ENCODE measurements at regions not wholly inside any gene's neighbourhood (a gene's known extent, or its start where the extent isn't known, plus 50 kb on each side); places are given as distances from the start of the nearest gene placed in this dataset.

DNA sequence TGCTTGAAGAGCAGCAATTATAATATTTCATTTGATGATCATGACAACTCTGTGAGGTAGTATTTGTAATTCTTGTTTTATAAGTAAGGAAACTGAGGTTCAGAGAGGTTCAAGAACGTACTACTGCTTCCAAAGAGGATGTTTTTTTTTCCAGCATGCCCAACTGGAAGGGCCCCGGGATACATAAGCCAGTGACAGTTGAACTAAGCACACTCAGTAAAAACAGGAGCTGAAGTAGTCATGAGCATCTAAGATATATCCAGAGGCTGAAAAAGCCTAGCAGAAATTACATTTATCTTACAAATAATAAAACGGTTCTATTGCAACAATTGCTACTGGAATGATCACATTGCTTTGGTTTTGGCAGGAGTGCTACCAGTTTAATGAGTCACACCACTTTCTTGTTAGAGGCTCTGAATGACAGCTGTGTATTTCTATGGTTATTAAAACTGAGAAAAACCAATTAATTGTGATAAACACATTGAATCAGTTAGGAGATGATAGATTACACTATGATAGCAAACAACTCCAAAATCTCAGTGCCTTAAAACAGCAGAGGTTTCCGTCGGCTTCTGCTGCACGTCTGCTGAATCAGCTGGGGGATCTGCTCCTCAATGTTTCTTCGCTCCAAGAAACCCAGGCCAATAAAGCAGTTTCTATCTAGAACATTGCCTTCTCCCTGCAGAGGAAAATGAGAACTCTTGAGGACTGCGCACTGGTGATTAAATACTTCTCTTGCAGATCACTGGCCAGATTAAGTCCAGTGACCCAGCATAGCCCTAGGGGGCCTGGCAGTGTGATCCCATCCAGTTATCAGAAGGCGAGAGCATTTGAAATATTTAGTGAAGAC lies 522.7 kb downstream of the PLPP3 start:
- DNase-seq (ENCODE audit: low read depth in 1 of 2, low spot score in 1 of 2) = no peak

DNA sequence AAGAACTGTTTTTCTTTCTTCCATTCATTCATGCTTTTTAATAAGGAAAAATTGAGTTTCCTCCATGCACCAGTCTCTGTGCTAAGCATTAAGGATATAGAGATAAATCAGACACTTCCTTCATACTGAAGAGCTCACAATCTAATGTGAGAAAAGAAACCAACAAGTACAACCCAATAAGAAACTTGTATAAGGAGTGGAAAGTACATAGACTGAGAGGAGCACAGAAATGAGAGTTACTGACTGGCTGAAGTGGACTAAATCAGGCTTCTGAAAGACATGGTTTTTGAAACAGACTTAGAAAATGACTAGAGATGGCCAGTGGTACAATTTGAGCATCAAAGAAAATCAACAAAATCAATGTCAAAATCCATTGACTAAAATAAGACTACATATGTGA lies 524.4 kb downstream of the PLPP3 start:
- no peak for DNase-seq (ENCODE audit: low read depth in 1 of 2, low spot score in 1 of 2)

DNA sequence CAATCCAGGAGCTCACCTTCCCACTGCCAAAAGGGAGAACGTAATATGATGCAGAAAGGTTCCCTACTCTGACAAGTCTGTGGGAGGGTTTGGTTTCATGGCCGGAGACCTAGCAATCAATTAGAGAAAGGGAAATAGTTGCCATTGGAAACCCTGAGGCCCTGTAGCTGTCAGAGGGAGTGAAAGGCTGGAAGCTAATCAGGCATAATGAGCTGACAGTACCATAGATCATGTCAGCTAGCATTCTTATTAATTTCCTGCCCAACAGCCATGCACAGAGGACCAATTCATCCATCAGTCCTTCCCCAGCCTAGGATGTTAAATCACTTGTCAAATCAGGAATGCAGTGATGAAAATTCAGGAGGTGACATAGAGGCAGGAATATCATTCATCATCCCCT lies 527.3 kb downstream of the PLPP3 start:
- DNase-seq (ENCODE audit: low read depth in 1 of 2, low spot score in 1 of 2) = no peak

DNA sequence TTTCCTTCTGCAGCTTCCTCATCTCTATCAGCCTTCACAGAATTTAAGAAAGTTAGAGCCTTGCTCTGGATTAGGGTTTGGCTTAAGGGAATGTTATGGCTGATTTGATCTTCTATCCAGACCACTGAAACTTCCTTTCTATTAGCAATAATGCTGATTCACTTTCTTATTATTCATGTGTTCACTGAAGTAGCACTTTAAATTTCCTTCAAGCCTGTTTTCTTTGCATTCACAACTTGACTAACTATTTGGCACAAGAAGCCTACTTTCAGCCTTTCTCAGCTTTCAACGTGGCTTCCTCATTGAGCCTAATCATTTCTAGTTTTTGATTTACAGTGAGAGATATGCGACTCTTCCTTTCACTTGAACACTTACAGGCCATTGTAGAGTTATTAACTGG lies 528.5 kb downstream of the PLPP3 start:
- no peak for DNase-seq (ENCODE audit: low read depth in 1 of 2, low spot score in 1 of 2)

DNA sequence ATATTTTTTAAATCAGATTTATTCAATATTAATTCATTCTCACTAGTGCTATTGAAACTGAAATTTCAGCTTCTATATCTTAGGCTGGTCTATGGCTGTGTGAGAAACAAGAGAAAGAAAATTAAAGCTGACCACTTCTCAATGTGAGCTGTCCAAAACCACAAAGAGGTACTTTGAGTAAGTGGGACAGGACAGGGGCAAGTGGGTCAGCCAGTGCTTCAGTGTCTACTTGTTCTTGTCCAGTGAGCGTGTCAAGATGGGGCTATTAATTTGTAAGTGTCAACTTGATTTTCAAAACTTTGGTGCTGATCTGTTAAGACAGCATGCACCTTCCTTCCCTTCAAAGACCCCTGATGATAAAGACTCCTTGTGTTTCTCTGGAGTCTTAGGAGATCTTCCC lies 533.9 kb downstream of the PLPP3 start:
- DNase-seq (ENCODE audit: low read depth in 1 of 2, low spot score in 1 of 2) = no peak

DNA sequence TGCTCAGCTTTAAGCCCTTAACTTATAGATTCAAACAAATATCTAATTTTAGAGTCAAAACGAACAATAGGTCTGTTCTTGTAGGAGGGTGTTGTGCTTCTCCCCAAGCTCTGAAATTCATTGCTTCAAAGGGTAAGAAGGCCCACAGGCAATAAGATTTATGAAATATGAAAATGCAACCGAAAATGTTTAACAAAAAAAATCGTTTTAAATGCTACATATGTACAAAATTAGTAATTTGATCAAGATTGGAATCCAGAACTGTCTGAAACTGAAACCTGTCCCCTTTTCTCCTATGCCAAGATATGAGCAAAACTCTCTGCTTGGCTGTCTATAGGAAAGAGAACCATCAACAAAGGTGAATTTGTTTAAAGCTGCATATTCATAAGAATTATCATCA lies 534.3 kb downstream of the PLPP3 start:
- DNase-seq (ENCODE audit: low read depth in 1 of 2, low spot score in 1 of 2) = no peak

DNA sequence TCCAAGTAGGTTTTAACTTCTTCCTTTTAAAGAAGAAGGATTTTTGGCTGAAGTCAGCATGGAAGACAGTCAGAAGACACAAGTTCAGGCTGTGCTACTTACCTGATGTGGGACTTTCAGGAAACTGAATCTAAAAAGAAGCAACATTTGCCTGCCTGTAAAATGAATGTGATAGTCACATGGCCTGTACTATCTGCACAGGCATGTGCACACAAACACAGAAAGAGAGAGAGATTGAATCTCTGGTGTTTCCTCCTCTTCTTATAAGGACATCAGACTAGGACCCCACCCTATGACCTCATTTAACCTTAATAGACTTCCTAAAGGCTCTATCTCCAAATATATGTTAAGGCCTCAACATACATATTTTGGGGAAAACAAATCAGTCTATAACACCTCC lies 542.9 kb downstream of the PLPP3 start:
- DNase-seq (ENCODE audit: low read depth in 1 of 2, low spot score in 1 of 2) = no peak

DNA sequence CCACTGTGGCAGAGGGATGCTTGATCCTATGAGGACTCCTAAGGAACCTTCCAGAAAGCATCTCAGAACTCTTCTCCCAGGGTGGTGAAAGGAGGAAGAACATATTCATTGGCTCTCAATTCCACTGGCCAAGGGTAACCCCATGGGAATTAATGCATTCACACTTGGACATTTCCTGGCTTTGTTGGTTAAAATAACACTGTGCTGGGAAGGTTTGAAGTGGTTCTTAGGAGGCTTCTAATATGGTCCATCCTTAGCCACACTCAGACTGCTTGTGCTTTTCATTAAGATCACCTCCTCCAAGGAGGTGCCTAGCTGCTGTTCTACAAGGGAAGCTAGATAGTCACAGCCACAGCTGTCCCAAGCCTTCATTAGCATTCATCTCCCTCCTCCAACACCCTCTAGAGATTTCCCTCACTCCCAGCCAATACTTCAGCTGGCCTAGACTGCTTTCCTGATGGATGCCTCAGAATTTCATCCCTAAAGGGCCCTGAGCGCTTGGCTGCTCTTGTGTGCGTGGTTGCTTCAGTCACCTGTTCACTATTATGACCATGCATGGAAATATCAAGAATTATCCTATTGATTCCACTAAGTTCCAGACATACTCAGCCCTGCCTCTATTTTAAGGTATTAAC lies 544.4 kb downstream of the PLPP3 start:
- no peak for DNase-seq (ENCODE audit: low read depth in 1 of 2, low spot score in 1 of 2)

DNA sequence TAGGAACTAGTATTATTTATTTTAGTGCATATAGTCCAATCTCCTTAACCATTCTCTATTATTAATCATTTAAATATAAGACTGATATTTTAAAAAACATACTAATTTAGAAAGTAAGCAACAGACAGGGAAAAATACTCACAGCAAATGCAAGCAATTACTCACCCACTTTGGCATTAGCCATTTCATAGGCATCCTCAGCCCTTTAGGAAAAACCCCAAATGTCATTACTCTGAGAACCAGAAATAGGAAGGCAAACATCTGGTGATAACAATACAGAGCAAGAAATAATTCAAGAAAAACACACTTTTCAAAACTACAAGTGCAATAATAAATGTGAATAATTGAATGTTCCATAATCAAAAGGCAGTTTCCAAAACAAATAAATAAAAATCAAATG lies 545.1 kb downstream of the PLPP3 start:
- no peak for DNase-seq (ENCODE audit: low read depth in 1 of 2, low spot score in 1 of 2)

DNA sequence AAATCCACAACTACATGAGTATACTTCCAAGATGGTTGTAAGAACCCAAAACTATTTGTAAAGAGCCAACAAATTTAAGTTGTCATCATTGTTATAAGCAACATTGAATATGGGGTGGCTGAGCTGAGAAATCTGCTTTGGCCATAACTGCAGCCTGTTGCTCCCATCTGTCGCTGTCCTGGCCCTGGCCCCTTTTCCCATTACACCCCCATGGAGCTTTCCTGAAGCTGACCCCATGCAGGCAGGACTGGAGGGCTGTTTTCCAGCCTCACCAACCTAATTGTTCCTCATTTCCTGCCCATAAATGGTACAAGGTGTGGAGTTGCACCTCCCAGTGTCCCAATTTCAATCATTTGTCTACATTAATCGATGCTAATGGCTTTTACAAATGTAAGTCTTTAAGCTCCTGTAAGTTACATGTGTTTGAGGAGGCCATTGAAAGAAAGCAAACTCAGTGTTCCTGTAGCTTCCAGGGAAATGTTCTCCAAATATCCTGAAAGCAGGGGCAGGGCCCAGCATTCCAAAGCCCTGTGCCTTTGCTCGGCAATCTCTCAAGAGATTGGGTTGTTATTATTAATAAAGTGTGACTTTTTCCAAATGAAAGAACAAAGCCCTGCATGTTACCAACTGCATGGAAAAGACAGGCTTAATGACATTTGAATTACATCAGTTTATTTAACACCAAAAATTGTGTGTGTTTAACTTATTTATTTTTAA lies 545.9 kb downstream of the PLPP3 start:
- no peak for DNase-seq (ENCODE audit: low read depth in 1 of 2, low spot score in 1 of 2)

DNA sequence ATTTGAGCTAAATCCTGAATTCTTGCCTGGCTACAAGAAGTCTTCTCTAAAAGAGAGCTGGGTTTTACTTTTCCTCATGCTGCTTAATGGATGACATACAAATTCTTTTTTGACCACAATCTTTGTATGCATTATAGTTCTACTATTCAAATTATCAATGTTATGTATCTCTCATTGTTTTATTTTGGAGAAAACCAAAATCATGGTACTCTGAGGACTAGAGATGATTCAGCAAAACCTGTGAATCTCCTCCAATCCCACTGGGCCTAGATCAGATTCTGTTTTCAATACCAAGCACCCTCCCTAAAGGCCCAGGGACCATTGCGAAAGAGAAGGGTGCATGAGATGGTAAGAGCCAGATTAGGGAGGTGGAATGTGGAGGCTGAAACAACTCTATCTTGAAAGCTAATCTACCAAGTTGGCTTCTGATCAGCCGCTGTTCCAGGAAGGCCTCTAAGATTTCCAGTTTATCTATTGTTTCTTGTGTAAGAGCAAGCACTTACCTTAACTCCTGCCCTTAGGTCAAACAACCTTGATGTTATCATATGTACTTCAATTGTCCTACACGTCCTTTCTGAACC lies 547.2 kb downstream of the PLPP3 start:
- DNase-seq (ENCODE audit: low read depth in 1 of 2, low spot score in 1 of 2) = no peak

DNA sequence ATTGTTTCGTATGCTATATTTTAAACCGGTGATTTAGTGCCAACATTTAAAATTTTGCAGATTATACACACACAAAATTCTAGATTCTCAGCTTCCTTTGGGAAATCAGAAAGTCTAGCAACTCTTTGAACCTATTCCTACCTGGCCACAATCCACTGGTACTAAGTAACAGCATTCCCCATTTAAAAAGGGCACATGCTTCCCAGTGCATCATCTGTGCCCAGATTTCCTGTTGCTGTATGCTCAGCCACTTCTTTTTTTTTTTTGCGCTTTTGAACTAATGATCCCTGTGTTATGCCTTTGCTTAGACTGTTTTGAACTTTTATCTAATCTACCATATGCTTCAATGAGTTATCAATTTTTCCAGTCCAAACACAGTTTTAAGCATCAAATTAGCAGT lies 548.4 kb downstream of the PLPP3 start:
- no peak for DNase-seq (ENCODE audit: low read depth in 1 of 2, low spot score in 1 of 2)

DNA sequence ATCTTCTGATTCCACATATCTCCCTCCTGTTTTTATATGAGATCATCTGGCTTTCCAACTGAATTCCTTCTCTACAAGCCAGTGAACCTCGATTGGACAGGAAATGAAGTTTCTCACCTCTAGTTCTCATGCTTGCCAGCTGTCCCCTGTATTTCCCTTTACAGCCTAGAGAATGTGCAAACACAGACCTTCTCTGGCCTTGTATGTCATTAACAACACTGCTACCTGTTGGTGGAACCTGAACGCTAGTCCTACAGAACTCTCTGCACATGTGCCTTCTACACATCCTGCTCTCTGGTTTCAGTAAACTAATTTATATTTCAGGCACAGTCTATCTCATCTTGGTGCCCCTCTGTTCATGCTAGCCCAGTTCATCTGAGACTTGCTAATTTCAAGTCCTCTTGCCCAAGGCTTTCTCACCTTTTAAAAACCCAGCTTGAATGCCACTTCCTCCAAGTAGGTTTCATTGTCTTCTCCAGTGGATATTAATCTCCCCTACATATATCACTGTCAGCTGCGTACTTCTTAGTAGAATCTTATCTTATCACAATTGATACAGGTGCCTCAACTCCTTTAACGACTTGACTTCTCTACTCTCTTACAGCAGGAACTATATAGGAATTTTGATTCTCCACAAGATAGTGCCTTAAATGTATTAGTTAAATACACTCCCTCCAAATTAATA lies 549.9 kb downstream of the PLPP3 start:
- no peak for DNase-seq (ENCODE audit: low read depth in 1 of 2, low spot score in 1 of 2)

DNA sequence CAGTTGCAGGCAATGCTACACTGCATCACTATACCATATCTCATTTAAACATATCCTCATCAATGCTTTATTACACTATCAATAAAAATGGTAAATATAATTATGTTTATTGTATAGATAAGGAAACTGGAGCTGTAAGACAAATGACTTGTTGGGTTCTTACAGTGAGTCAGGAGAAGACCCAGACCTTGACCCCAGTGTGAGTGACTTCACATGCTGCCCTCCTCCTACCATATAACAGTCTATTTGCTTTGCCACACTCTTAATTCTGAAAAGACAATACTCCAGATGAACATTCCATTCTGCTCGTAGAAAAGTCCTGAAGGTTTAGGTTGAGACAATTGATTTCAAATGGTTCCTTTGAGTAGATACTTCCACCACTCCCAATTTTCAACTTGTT lies 550.5 kb downstream of the PLPP3 start:
- DNase-seq (ENCODE audit: low read depth in 1 of 2, low spot score in 1 of 2) = no peak

DNA sequence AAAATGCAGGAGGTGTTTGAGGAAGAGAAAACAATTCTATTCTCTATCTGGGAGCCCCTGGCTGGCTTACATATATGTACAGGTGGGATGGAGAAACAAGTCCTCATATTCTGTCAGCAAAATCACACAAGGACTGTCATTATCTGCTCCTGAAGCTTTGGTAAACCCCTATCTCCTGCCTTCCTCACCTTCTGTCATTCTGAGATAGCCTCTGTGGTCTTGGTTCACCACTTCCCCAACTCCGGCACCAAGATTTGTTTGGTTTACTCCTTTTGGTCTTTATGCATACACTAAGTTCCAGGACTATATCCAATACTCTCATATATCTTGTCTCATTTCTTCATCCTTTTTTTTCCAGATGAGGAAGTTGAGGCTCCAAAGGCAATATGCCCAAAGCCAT lies 551.1 kb downstream of the PLPP3 start:
- DNase-seq (ENCODE audit: low read depth in 1 of 2, low spot score in 1 of 2) = no peak

DNA sequence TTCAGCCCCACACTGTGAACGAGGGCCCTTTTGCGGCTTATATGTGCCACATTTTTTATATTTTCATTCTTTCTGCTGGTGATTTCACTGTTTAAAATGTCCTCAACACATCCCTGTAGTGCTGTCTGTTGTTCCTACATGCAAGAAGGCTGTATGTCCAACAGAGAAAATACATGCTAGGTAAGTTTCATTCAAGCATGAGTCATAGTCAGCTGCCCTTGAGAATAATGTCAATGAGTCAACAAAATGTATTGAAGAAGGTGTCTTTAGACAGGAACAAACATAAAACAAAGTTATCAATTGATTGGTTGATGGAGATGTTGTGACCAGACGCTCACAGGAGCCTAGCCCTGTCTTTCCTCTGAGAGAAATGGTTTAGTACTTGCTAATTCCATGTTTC lies 553.4 kb downstream of the PLPP3 start:
- no peak for DNase-seq (ENCODE audit: low read depth in 1 of 2, low spot score in 1 of 2)

DNA sequence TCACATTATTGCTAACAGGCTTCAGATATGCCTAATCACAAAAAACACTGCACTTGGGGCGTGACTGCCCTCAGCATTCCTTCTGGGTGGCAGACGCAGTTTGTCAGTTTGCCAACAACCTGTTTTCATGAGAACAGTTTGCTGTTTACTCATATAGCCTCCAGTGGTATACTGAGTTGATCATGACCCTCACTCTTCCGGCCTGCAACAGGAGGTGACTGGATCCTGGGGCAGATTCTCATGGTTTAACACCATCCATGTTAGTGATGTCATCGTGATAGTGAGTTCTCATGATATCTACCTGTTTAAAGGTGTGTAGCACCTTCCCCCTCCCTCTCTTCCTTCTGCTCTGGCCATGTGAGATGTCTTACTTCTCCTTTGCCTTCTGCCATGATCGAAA lies 555.2 kb downstream of the PLPP3 start:
- DNase-seq (ENCODE audit: low read depth in 1 of 2, low spot score in 1 of 2) = no peak

DNA sequence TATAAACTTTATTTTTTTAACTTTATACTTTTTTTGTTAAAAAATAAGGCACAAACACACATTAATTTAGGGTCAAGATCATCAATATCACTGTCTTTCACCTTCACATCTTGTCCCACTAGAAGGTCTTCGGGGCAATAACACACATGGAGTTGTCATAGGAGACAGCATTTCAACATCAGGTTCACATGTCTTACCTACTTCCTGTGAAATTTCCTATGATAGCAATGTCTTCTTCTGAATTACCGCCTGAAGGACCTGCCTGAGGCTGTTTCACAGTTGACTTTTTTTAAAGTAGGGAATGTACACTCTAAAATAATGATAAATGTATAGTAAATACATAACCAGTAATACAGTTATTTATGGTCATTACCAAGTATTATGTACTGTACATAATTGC lies 559.4 kb downstream of the PLPP3 start:
- DNase-seq (ENCODE audit: low read depth in 1 of 2, low spot score in 1 of 2) = no peak

DNA sequence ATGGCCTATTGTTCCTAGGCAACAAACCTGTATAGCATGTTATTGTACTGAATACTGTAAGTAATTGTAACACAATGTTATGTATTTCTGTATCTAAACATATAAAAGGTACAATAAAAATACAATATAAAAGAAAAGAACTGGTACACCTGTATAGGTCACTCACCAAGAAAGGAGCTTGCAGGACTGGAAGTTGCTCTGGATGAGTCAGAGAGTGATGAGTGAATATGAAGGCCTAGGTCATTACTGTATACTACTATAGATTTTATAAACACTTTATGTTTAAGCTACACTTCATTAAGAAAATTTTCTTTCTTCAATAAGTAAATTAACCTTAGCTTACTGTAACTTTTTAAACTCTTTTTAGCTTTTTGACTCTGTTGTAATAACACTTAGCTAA lies 559.9 kb downstream of the PLPP3 start:
- no peak for DNase-seq (ENCODE audit: low read depth in 1 of 2, low spot score in 1 of 2)

DNA sequence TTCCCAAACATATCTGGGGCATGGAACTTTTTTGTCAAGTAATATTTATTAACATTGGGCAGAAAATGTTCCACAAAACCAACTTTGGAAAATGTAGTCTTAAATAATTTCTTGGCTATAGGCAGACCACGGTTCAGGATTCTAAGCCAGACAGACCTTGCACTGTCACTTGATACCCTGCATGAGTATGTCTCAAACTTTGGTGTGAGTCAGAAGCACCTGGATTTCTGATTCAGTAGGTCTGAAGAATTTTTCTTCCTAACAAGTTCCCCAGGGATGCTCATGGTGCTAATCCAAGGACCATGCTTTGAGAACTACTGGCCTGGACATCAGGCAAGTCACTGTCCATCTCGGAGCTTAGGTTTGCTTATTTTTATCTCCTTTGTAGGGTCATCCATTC lies 562.0 kb downstream of the PLPP3 start:
- no peak for DNase-seq (ENCODE audit: low read depth in 1 of 2, low spot score in 1 of 2)

DNA sequence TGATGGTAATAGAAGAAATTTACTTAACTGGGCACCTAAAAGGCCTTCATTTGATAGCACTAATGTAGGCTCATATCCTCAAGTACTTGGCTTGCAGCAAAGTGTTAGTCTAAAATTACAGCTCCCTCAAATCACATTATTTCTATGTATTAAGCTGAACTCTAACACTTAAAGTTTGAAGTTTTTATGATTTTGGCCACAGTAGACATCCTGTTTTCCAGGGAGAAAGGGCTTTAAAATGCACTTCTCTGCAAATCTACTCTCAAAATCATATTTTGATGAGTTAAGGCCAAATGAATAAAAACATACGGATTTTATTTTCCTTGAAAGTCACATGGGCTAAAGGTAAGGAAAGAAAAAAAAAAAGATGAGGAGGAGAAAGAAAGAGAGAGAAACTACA lies 575.5 kb downstream of the PLPP3 start:
- DNase-seq (ENCODE audit: low read depth in 1 of 2, low spot score in 1 of 2) = no peak
